B cell (primary cell): ENCODE measurements at regions not wholly inside any gene's neighbourhood (a gene's known extent, or its start where the extent isn't known, plus 50 kb on each side); places are given as distances from the start of the nearest gene placed in this dataset.

Experiments used
- ATAC-seq: fragments of 200-7000 bp; cut with Tn5 transposase; one replicate; pipeline ENCODE4 v1.10.0; 2021; ENCODE audit warnings: low read depth, mild to moderate bottlenecking, moderate number of reproducible peaks, moderate library complexity
- CTCF ChIA-PET: fragments of 350-600 bp; sonication (Branson Sonifier 250); formaldehyde crosslinking; loops from one replicate; lab custom pipeline; 2021; ENCODE audit warnings: antibody characterized with exemption, inconsistent platforms; lab: Charles Lee
- POLR2A ChIA-PET: fragments of 350-600 bp; sonication (Branson Sonifier 250); formaldehyde crosslinking; loops from one replicate; lab custom pipeline; 2021; ENCODE audit warnings: antibody characterized with exemption; lab: Charles Lee
- DNase-seq: peaks from one replicate; pipeline ENCODE4 v3.0.0; 2013
- H2AFZ ChIP-seq: 2 replicates; pipeline ENCODE4 v1.6.1; 2012; ENCODE audit warnings: mild to moderate bottlenecking, low read depth, low read length; ENCODE audit not compliant: insufficient read depth, poor library complexity, severe bottlenecking
- H3K27ac ChIP-seq, 2 donors: 1 replicate in 1 of 2; 2 replicates in 1 of 2; pipeline ENCODE4 v1.5.1; 2012 to 2013; ENCODE audit warnings: low read length in 2 of 2, mild to moderate bottlenecking in 2 of 2, moderate library complexity in 1 of 2
- H3K27me3 ChIP-seq, 4 experiments: fragments of 200-600 bp in 1 of 4; sonication (generic) in 1 of 4; replicated peaks in 1 of 4; 1 replicate in 2 of 4; 2 replicates in 2 of 4; pipeline versions ENCODE4 v1.6.1 to v1.7.0; 2013 to 2016; ENCODE audit warnings: low read length in 3 of 4, mild to moderate bottlenecking in 2 of 4, mixed read lengths in 1 of 4, moderate library complexity in 1 of 4; ENCODE audit not compliant: insufficient read depth in 4 of 4, control insufficient read depth in 3 of 4; ENCODE audit errors: control extremely low read depth in 1 of 4
- H3K36me3 ChIP-seq, 2 experiments: replicated peaks in 1 of 2; 1 replicate in 1 of 2; 2 replicates in 1 of 2; pipeline versions ENCODE4 v1.6.1 to v1.7.1; 2013; ENCODE audit warnings: low read length in 1 of 2; ENCODE audit not compliant: insufficient read depth in 2 of 2, control insufficient read depth in 1 of 2; ENCODE audit errors: control extremely low read depth in 1 of 2, extremely low read depth in 1 of 2
- H3K4me1 ChIP-seq, 2 donors: fragments of 200-600 bp in 1 of 2; sonication (generic) in 1 of 2; 1 replicate in 1 of 2; 2 replicates in 1 of 2; pipeline versions ENCODE4 v1.5.1 to v1.6.1; 2013 to 2017; ENCODE audit warnings: low read length in 2 of 2; ENCODE audit not compliant: control insufficient read depth in 2 of 2, insufficient read depth in 2 of 2
- H3K4me2 ChIP-seq: replicated peaks from 2 replicates; pipeline ENCODE3; 2012; ENCODE audit warnings: mild to moderate bottlenecking, low read depth, low read length; ENCODE audit not compliant: poor library complexity, severe bottlenecking
- H3K4me3 ChIP-seq, 5 experiments: fragments of 200-600 bp in 1 of 5; sonication (generic) in 1 of 5; 1 replicate in 3 of 5; 2 replicates in 2 of 5; pipeline versions ENCODE4 v1.5.1 to v1.7.0; 2011 to 2016; ENCODE audit warnings: low read length in 4 of 5, mild to moderate bottlenecking in 4 of 5, low read depth in 2 of 5, control low read depth in 1 of 5, moderate library complexity in 1 of 5; ENCODE audit not compliant: insufficient read depth in 1 of 5; ENCODE audit errors: control extremely low read depth in 1 of 5, extremely low read depth in 1 of 5
- H3K79me2 ChIP-seq: fragments of 200-600 bp; sonication (generic); one replicate; pipeline ENCODE4 v1.6.0; 2016; ENCODE audit warnings: low read length; ENCODE audit not compliant: control insufficient read depth, insufficient read depth
- H3K9ac ChIP-seq: fragments of 200-600 bp; sonication (generic); 2 replicates; pipeline ENCODE4 v1.6.1; 2017; ENCODE audit warnings: mild to moderate bottlenecking, low read length, moderate library complexity
- H3K9me3 ChIP-seq, 3 donors: one replicate each; pipeline versions ENCODE4 v1.6.1 to v1.7.1; 2013; ENCODE audit warnings: low read length in 2 of 3; ENCODE audit not compliant: control insufficient read depth in 2 of 3, insufficient read depth in 1 of 3; ENCODE audit errors: control extremely low read depth in 1 of 3
- H4K20me1 ChIP-seq: 2 replicates; pipeline ENCODE4 v1.6.0; 2012; ENCODE audit warnings: mild to moderate bottlenecking, low read length; ENCODE audit not compliant: insufficient read depth, control insufficient read depth, poor library complexity, severe bottlenecking
- H3K27ac Mint-ChIP-seq: one replicate; pipeline ENCODE4 v1.8.0; 2021; ENCODE audit warnings: mixed read lengths
- H3K27me3 Mint-ChIP-seq: one replicate; pipeline ENCODE4 v1.8.0; 2021; ENCODE audit warnings: mixed read lengths
- H3K4me1 Mint-ChIP-seq: one replicate; pipeline ENCODE4 v1.8.0; 2021; ENCODE audit warnings: mixed read lengths
- H3K4me3 Mint-ChIP-seq: one replicate; pipeline ENCODE4 v1.8.0; 2021; ENCODE audit warnings: mixed read lengths
- H3K9me3 Mint-ChIP-seq: one replicate; pipeline ENCODE4 v1.8.0; 2022; ENCODE audit warnings: mixed read lengths; ENCODE audit not compliant: insufficient read depth
- EZH2 ChIP-seq: IDR thresholded peaks from 2 replicates; pipeline ENCODE4 v1.6.1; 2012; ENCODE audit warnings: borderline replicate concordance, low read depth, mild to moderate bottlenecking, moderate library complexity, low read length; ENCODE audit not compliant: insufficient read depth, poor library complexity, severe bottlenecking
- WGBS: methylation state at CpG from one replicate; pipeline ENCODE4 v1.1.5; 2013; ENCODE audit warnings: missing lambda C conversion rate; ENCODE audit not compliant: insufficient coverage; 5-methylcytosine and 5-hydroxymethylcytosine counted together
- intact Hi-C: fragments of 100-400 bp; cut with micrococcal nuclease; formaldehyde crosslinking; loops from one replicate; pipeline ENCODE4 v1.10.0; 2022
- TF ChIP-seq, protein P1 (sequence below): fragments of 200-600 bp; IDR thresholded peaks from one replicate; pipeline ENCODE4 v1.8.0; 2022; ENCODE audit warnings: antibody characterized with exemption, mild to moderate bottlenecking

DNA sequence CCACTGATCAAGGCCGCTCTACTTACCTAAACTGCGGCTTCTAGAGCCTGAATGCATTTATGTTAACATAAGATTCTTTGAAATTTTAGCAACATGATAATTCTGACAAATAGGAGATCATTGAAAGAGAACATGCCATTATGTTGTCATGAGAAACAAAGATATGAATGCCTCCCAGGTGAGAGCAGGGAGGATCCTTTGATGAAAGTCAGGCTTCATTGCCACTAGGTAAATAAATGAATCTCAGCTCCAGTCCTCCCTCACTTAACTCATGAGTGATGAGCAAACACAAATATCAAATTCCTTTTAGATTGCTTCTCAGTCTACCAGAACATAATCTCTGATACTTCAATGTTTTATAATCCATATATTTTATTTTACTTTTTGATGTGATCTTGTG, 463.2 kb upstream of the CDH7 start:
- no peaks in the 10 kb centered on the region for H3K9me3 ChIP-seq
- intact Hi-C loops: no loop called here
- Mint-ChIP-seq H3K27ac (no peak overlapping the region), H3K27me3 (no peaks in the 10 kb centered on the region), H3K4me3 (no peak overlapping the region), H3K9me3 (no peaks in the 10 kb centered on the region), H3K4me1 (no peaks in the 10 kb centered on the region)
- no peak for TF ChIP-seq EZH2
- TF ChIP-seq, protein P1, sequence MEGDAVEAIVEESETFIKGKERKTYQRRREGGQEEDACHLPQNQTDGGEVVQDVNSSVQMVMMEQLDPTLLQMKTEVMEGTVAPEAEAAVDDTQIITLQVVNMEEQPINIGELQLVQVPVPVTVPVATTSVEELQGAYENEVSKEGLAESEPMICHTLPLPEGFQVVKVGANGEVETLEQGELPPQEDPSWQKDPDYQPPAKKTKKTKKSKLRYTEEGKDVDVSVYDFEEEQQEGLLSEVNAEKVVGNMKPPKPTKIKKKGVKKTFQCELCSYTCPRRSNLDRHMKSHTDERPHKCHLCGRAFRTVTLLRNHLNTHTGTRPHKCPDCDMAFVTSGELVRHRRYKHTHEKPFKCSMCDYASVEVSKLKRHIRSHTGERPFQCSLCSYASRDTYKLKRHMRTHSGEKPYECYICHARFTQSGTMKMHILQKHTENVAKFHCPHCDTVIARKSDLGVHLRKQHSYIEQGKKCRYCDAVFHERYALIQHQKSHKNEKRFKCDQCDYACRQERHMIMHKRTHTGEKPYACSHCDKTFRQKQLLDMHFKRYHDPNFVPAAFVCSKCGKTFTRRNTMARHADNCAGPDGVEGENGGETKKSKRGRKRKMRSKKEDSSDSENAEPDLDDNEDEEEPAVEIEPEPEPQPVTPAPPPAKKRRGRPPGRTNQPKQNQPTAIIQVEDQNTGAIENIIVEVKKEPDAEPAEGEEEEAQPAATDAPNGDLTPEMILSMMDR: no peak
- H2AFZ ChIP-seq: no peak overlapping the region
- POLR2A ChIA-PET: no interaction called here
- no peaks in the 10 kb centered on the region for H3K79me2 ChIP-seq
- H3K4me1 ChIP-seq: no peaks in the 10 kb centered on the region
- DNase-seq (no peak), ATAC-seq (no peak)
- WGBS: no CpG with 5 or more reads among the region's 2 CpGs
- H3K36me3 ChIP-seq: no peaks in the 10 kb centered on the region
- no peak overlapping the region for H3K4me2 ChIP-seq
- H3K4me3 ChIP-seq: no peak overlapping the region
- H3K27ac ChIP-seq: no peak overlapping the region
- H3K27me3 ChIP-seq: no peaks in the 10 kb centered on the region
- no peaks in the 10 kb centered on the region for H4K20me1 ChIP-seq
- CTCF ChIA-PET: no interaction called here
- H3K9ac ChIP-seq: no peak overlapping the region

DNA sequence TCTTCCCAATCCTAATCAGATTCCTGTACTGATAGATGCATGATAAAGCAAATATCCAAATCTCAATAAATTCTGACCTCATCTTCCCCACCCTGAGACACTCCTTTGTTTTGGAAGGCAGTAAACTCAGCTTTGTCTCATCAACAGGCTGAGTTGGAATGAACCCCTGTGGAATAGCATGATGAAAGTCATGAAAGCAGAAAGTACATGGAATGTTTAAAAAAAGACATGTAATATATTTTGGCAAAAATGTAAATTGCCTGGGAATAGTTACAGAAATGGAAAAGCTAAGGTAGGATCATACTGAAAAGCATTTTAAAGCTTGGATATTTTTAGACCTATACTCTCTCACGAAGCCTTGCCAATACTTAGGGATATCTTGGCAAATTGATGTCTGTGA, 468.7 kb upstream of the CDH7 start:
- H3K4me1 Mint-ChIP-seq: no peaks in the 10 kb centered on the region
- H3K36me3 ChIP-seq: no peaks in the 10 kb centered on the region
- no peaks in the 10 kb centered on the region for H3K4me1 ChIP-seq
- no peak for TF ChIP-seq EZH2
- TF ChIP-seq, protein P1: no peak
- H3K4me2 ChIP-seq: no peak overlapping the region
- ATAC-seq (no peak), DNase-seq (no peak)
- H3K79me2 ChIP-seq: no peaks in the 10 kb centered on the region
- no peaks in the 10 kb centered on the region for H4K20me1 ChIP-seq
- no peak overlapping the region for H3K27ac Mint-ChIP-seq
- no peak overlapping the region for H3K4me3 ChIP-seq
- H3K27me3 ChIP-seq: no peaks in the 10 kb centered on the region
- H3K9ac ChIP-seq: no peak overlapping the region
- POLR2A ChIA-PET: no interaction called here
- no peak overlapping the region for H3K4me3 Mint-ChIP-seq
- no peaks in the 10 kb centered on the region for H3K9me3 Mint-ChIP-seq
- no peaks in the 10 kb centered on the region for H3K27me3 Mint-ChIP-seq
- peaks cover 0 to 2% (median 0%) of the 10 kb centered on the region in 3 donors for H3K9me3 ChIP-seq
- H3K27ac ChIP-seq: no peak overlapping the region
- no peak overlapping the region for H2AFZ ChIP-seq
- WGBS: no CpG with 5 or more reads among the region's 1 CpG
- intact Hi-C loops: no loop called here
- CTCF ChIA-PET: no interaction called here
